Neural cell (in vitro differentiated cells): ENCODE measurements at regions not wholly inside any gene's neighbourhood (a gene's known extent, or its start where the extent isn't known, plus 50 kb on each side); places are given as distances from the start of the nearest gene placed in this dataset.

Source experiments
- H2AFZ ChIP-seq: fragments of 200-600, 300-800 bp; sonication (generic), shearing (Covaris generic); 2 replicates; pipeline ENCODE4 v1.6.0; 2014; ENCODE audit warnings: low read depth, mild to moderate bottlenecking, antibody characterized with exemption, low read length, moderate library complexity
- H3F3A ChIP-seq: fragments of 200-600 bp; shearing (Covaris generic); 2 replicates; pipeline ENCODE4 v1.6.1; 2016; ENCODE audit warnings: mild to moderate bottlenecking, moderate library complexity, mixed read lengths, antibody characterized with exemption, low read length; ENCODE audit not compliant: insufficient read depth, poor library complexity, severe bottlenecking
- H3K27ac ChIP-seq: fragments of 200-600, 300-800 bp; sonication (generic), shearing (Covaris generic); 2 replicates; pipeline ENCODE4 v1.5.1; 2014; ENCODE audit warnings: mild to moderate bottlenecking, low read length, moderate library complexity
- H3K27me3 ChIP-seq: fragments of 300-800, 200-600 bp; sonication (generic), shearing (Covaris generic); 2 replicates; pipeline ENCODE4 v1.6.0; 2014; ENCODE audit warnings: mild to moderate bottlenecking, low read depth, low read length, moderate library complexity; ENCODE audit not compliant: insufficient read depth
- H3K36me3 ChIP-seq: fragments of 300-800, 200-600 bp; sonication (generic), shearing (Covaris generic); 2 replicates; pipeline ENCODE4 v1.5.1; 2014; ENCODE audit warnings: mild to moderate bottlenecking, antibody characterized with exemption, low read length, moderate library complexity; ENCODE audit not compliant: insufficient read depth
- H3K4me2 ChIP-seq: fragments of 300-800, 200-600 bp; sonication (generic), shearing (Covaris generic); 2 replicates; pipeline ENCODE4 v1.6.0; 2014; ENCODE audit warnings: mild to moderate bottlenecking, low read length
- H3K4me3 ChIP-seq: fragments of 300-800, 200-600 bp; sonication (generic), shearing (Covaris generic); 2 replicates; pipeline ENCODE4 v1.5.1; 2014; ENCODE audit warnings: mild to moderate bottlenecking, low read length, moderate library complexity
- H3K79me2 ChIP-seq: fragments of 200-600 bp; shearing (Covaris generic); replicated peaks from 2 replicates; pipeline ENCODE4 v1.6.0; 2014; ENCODE audit warnings: mild to moderate bottlenecking, low read length, moderate library complexity; ENCODE audit not compliant: insufficient read depth
- H3K9ac ChIP-seq: fragments of 300-800, 200-600 bp; sonication (generic), shearing (Covaris generic); 2 replicates; pipeline ENCODE4 v1.6.1; 2016; ENCODE audit warnings: mild to moderate bottlenecking, low read length, mixed read lengths
- H3K9me2 ChIP-seq: fragments of 200-600 bp; shearing (Covaris generic); 2 replicates; pipeline ENCODE4 v1.6.1; 2016; ENCODE audit warnings: mild to moderate bottlenecking, low read length, mixed read lengths; ENCODE audit not compliant: insufficient read depth
- H3K9me3 ChIP-seq: fragments of 200-600, 300-800 bp; sonication (generic), shearing (Covaris generic); 2 replicates; pipeline ENCODE4 v1.6.1; 2016; ENCODE audit warnings: mild to moderate bottlenecking, mixed run types, low read length, moderate library complexity, mixed read lengths
- H4K20me1 ChIP-seq: fragments of 200-600 bp; shearing (Covaris generic); 2 replicates; pipeline ENCODE4 v1.6.1; 2016; ENCODE audit warnings: mild to moderate bottlenecking, mixed run types; ENCODE audit not compliant: insufficient read depth
- CTCF ChIP-seq: fragments of 450-650 bp; IDR thresholded peaks from 2 replicates; pipeline ENCODE4 v1.5.1; 2014; ENCODE audit warnings: antibody characterized with exemption, mild to moderate bottlenecking, moderate library complexity; ENCODE audit not compliant: poor library complexity, severe bottlenecking
- EP300 ChIP-seq: fragments of 450-650 bp; conservative IDR thresholded peaks from 2 replicates; pipeline ENCODE4 v1.6.1; 2014; ENCODE audit warnings: antibody characterized with exemption, mild to moderate bottlenecking, moderate library complexity; ENCODE audit not compliant: poor library complexity, severe bottlenecking
- EZH2 ChIP-seq: fragments of 200-600, 300-800 bp; shearing (Covaris generic), sonication (generic); IDR thresholded peaks from 2 replicates; pipeline ENCODE4 v1.6.1; 2014; ENCODE audit warnings: antibody characterized with exemption, low read length, borderline replicate concordance, mild to moderate bottlenecking; ENCODE audit not compliant: insufficient read depth, poor library complexity, severe bottlenecking
- MXI1 ChIP-seq: fragments of 450-650 bp; conservative IDR thresholded peaks from 2 replicates; pipeline ENCODE4 v1.6.1; 2014; ENCODE audit warnings: antibody characterized with exemption, mild to moderate bottlenecking; ENCODE audit not compliant: poor library complexity, severe bottlenecking
- POLR2AphosphoS5 ChIP-seq: IDR thresholded peaks from 2 replicates; pipeline ENCODE4 v1.6.1; 2012
- RAD21 ChIP-seq: fragments of 450-650 bp; conservative IDR thresholded peaks from 2 replicates; pipeline ENCODE4 v1.6.1; 2014; ENCODE audit warnings: antibody characterized with exemption, mild to moderate bottlenecking, moderate library complexity
- REST ChIP-seq: IDR thresholded peaks from 2 replicates; pipeline ENCODE4 v1.6.1; 2012; ENCODE audit warnings: borderline replicate concordance
- SMC3 ChIP-seq: fragments of 450-650 bp; conservative IDR thresholded peaks from 2 replicates; pipeline ENCODE4 v1.6.1; 2014; ENCODE audit warnings: antibody characterized with exemption, mild to moderate bottlenecking, moderate library complexity; ENCODE audit not compliant: poor library complexity
- TAF1 ChIP-seq: IDR thresholded peaks from 2 replicates; pipeline ENCODE4 v1.6.1; 2012; ENCODE audit warnings: low read depth

GRCh38 chr5:145708169-145708568 is 127.0 kb downstream of the PRELID2 start:
- H3K9me2 ChIP-seq, result no peaks in the 10 kb centered on the region
- no peak overlapping the region for H3K4me3 ChIP-seq
- H3K9ac ChIP-seq, result no peak overlapping the region
- no peaks in the 10 kb centered on the region for H3F3A ChIP-seq
- no peak for TF ChIP-seq RAD21
- H3K79me2 ChIP-seq, result no peaks in the 10 kb centered on the region
- no peaks in the 10 kb centered on the region for H4K20me1 ChIP-seq
- no peaks in the 10 kb centered on the region for H3K36me3 ChIP-seq
- H2AFZ ChIP-seq, result no peak overlapping the region
- no peak overlapping the region for H3K27ac ChIP-seq
- no peak overlapping the region for H3K4me2 ChIP-seq
- H3K27me3 ChIP-seq, result no peaks in the 10 kb centered on the region
- H3K9me3 ChIP-seq, result no peaks in the 10 kb centered on the region

- no peaks in the 10 kb centered on the region for H3K36me3 ChIP-seq
- H4K20me1 ChIP-seq, result no peaks in the 10 kb centered on the region
- TF ChIP-seq TAF1, result no peak
- no peak for TF ChIP-seq REST
- TF ChIP-seq RAD21, result no peak
- no peak for TF ChIP-seq EP300
- TF ChIP-seq EZH2, result no peak
- no peak for TF ChIP-seq SMC3
- TF ChIP-seq CTCF, result no peak
- TF ChIP-seq POLR2AphosphoS5, result no peak
- TF ChIP-seq MXI1, result no peak
- no peaks in the 10 kb centered on the region for H3K79me2 ChIP-seq
- no peak overlapping the region for H3K4me2 ChIP-seq
- H3K4me3 ChIP-seq, result no peak overlapping the region
- H3F3A ChIP-seq, result no peaks in the 10 kb centered on the region
- H3K9me3 ChIP-seq, result no peaks in the 10 kb centered on the region
- H3K27ac ChIP-seq, result no peak overlapping the region
- H2AFZ ChIP-seq, result no peak overlapping the region
- no peaks in the 10 kb centered on the region for H3K27me3 ChIP-seq
- no peak overlapping the region for H3K9ac ChIP-seq
- H3K9me2 ChIP-seq, result no peaks in the 10 kb centered on the region
Observed at GRCh38 chr5:145704724-145705123, 130.4 kb downstream of the PRELID2 start.

GRCh38 chr5:145703856-145704255 is 131.3 kb downstream of the PRELID2 start:
- H3K36me3 ChIP-seq, result no peaks in the 10 kb centered on the region
- no peaks in the 10 kb centered on the region for H3K27me3 ChIP-seq
- H3K9me2 ChIP-seq, result no peaks in the 10 kb centered on the region
- H2AFZ ChIP-seq, result no peak overlapping the region
- no peak overlapping the region for H3K4me2 ChIP-seq
- H3F3A ChIP-seq, result no peaks in the 10 kb centered on the region
- no peak overlapping the region for H3K4me3 ChIP-seq
- no peak overlapping the region for H3K27ac ChIP-seq
- no peaks in the 10 kb centered on the region for H4K20me1 ChIP-seq
- H3K9ac ChIP-seq, result no peak overlapping the region
- H3K79me2 ChIP-seq, result no peaks in the 10 kb centered on the region
- H3K9me3 ChIP-seq, result no peaks in the 10 kb centered on the region
- TF ChIP-seq EP300 (no peak), SMC3 (no peak), TAF1 (no peak), RAD21 (no peak), POLR2AphosphoS5 (no peak), MXI1 (no peak), CTCF (no peak), REST (no peak), EZH2 (no peak)
